ENCODE measurements at regions not wholly inside any gene's neighbourhood (a gene's known extent, or its start where the extent isn't known, plus 50 kb on each side); places are given as distances from the start of the nearest gene placed in this dataset.

DNA sequence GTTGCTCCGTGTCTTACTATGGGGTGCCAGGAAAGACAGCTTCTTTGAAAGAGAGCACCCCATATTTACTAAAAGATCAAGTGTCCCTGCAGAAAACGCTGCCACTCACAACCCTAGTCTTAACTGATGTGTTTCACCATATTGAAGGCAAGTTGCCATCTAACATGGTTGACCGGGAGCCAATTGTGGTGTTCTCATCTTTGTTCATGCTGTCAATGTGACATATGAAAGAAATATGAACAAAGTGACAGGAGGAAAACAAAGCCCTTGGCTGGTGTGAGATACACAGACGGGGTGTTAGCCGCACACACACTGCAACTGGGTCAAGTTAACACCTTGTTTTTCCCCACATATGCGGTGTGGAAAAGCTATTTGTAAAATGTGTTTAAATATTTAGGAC, 122.3 kb upstream of the NEBL start:
- H3K9me3 ChIP-seq (ENCODE audit: control insufficient read depth in 2 of 3, insufficient read depth in 1 of 3, low read length in 3 of 3): no peaks in the 10 kb centered on the region
- intact Hi-C loops (cut with DNase I): no loop called here
- TF ChIP-seq, protein P1, sequence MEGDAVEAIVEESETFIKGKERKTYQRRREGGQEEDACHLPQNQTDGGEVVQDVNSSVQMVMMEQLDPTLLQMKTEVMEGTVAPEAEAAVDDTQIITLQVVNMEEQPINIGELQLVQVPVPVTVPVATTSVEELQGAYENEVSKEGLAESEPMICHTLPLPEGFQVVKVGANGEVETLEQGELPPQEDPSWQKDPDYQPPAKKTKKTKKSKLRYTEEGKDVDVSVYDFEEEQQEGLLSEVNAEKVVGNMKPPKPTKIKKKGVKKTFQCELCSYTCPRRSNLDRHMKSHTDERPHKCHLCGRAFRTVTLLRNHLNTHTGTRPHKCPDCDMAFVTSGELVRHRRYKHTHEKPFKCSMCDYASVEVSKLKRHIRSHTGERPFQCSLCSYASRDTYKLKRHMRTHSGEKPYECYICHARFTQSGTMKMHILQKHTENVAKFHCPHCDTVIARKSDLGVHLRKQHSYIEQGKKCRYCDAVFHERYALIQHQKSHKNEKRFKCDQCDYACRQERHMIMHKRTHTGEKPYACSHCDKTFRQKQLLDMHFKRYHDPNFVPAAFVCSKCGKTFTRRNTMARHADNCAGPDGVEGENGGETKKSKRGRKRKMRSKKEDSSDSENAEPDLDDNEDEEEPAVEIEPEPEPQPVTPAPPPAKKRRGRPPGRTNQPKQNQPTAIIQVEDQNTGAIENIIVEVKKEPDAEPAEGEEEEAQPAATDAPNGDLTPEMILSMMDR (IDR thresholded peaks at IDR 0.05; ENCODE audit: borderline replicate concordance, extremely low read depth, insufficient read depth): no peak
- no peaks in the 10 kb centered on the region for H3K4me1 ChIP-seq (ENCODE audit: control insufficient read depth in 2 of 3, insufficient read depth in 2 of 3, low read depth in 1 of 3, low read length in 3 of 3)
- H3K4me3 ChIP-seq (ENCODE audit: low read length in 3 of 3): no peak overlapping the region
- H3K27ac ChIP-seq (ENCODE audit: low read depth in 2 of 2, low read length in 2 of 2): no peak overlapping the region
- H3K27me3 ChIP-seq (ENCODE audit: control insufficient read depth, insufficient read depth, low read length): no peaks in the 10 kb centered on the region
- DNase-seq (no peak), FAIRE-seq (no peak)
- H3K9ac ChIP-seq (ENCODE audit: low read length in 3 of 3): no peak overlapping the region
- peaks cover 0 to 4% (median 0%) of the 10 kb centered on the region in 3 donors for H3K36me3 ChIP-seq (ENCODE audit: control insufficient read depth in 2 of 3, insufficient read depth in 3 of 3, low read length in 3 of 3)

DNA sequence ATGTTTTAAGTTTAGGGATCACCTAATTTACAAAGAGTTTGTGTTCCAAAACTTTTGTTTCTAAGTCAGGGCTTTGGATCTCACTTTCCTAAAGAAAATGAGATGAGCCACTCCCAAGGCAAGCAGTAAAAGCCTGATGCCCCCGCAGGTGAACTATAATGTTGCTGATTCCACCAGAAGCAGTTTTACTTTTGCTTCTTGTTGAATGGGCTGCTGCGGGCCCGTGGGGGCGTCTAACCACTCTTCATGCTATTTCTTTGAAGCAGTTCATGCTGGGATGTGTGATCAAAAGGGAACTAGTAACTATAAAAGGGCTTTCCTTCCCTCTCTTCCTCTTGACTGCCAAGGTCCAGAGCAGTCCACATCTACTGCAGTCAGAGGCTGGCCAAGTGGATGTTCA, 118.7 kb upstream of the NEBL start:
- Histone ChIP-seq H3K27ac (ENCODE audit: low read depth in 2 of 2, low read length in 2 of 2) (no peak overlapping the region), H3K4me1 (ENCODE audit: control insufficient read depth in 2 of 3, insufficient read depth in 2 of 3, low read depth in 1 of 3, low read length in 3 of 3) (no peaks in the 10 kb centered on the region), H3K4me3 (ENCODE audit: low read length in 3 of 3) (no peak overlapping the region), H3K9me3 (ENCODE audit: control insufficient read depth in 2 of 3, insufficient read depth in 1 of 3, low read length in 3 of 3) (no peaks in the 10 kb centered on the region), H3K36me3 (ENCODE audit: control insufficient read depth in 2 of 3, insufficient read depth in 3 of 3, low read length in 3 of 3) (peaks cover 0 to 4% (median 0%) of the 10 kb centered on the region in 3 donors), H3K27me3 (ENCODE audit: control insufficient read depth, insufficient read depth, low read length) (no peaks in the 10 kb centered on the region), H3K9ac (ENCODE audit: low read length in 3 of 3) (no peak overlapping the region)
- TF ChIP-seq, protein P1 (IDR thresholded peaks at IDR 0.05; ENCODE audit: borderline replicate concordance, extremely low read depth, insufficient read depth): no peak
- FAIRE-seq (no peak), DNase-seq (no peak)
- intact Hi-C loops (cut with DNase I): no loop called here

DNA sequence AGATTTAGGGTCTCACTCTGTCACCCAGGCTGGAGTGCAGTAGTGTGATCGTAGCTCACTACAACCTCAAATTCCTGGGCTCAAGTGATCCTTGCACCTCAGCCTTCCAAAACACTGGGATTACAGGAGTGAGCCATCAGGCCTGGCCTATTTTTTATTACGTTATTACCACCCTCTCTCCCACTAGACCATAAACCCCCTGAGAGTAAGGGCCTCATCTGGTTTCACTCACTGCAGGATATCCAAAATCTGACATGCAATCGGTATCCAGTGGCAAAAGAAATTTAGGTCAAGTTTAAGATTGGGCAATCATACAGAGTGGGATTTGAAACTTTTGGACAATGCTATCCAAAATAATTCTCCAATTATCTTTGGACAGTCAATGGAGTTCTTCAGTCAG, 117.0 kb upstream of the NEBL start:
- no peaks in the 10 kb centered on the region for H3K9me3 ChIP-seq (ENCODE audit: control insufficient read depth in 2 of 3, insufficient read depth in 1 of 3, low read length in 3 of 3)
- H3K36me3 ChIP-seq (ENCODE audit: control insufficient read depth in 2 of 3, insufficient read depth in 3 of 3, low read length in 3 of 3): no peaks in the 10 kb centered on the region
- FAIRE-seq: no peak
- H3K4me1 ChIP-seq (ENCODE audit: control insufficient read depth in 2 of 3, insufficient read depth in 2 of 3, low read depth in 1 of 3, low read length in 3 of 3): no peaks in the 10 kb centered on the region
- intact Hi-C loops (cut with DNase I): no loop called here
- H3K4me3 ChIP-seq (ENCODE audit: low read length in 3 of 3): no peak overlapping the region
- DNase-seq: no peak
- no peaks in the 10 kb centered on the region for H3K27me3 ChIP-seq (ENCODE audit: control insufficient read depth, insufficient read depth, low read length)
- H3K9ac ChIP-seq (ENCODE audit: low read length in 3 of 3): no peak overlapping the region
- no peak overlapping the region for H3K27ac ChIP-seq (ENCODE audit: low read depth in 2 of 2, low read length in 2 of 2)
- TF ChIP-seq, protein P1 (IDR thresholded peaks at IDR 0.05; ENCODE audit: borderline replicate concordance, extremely low read depth, insufficient read depth): no peak

DNA sequence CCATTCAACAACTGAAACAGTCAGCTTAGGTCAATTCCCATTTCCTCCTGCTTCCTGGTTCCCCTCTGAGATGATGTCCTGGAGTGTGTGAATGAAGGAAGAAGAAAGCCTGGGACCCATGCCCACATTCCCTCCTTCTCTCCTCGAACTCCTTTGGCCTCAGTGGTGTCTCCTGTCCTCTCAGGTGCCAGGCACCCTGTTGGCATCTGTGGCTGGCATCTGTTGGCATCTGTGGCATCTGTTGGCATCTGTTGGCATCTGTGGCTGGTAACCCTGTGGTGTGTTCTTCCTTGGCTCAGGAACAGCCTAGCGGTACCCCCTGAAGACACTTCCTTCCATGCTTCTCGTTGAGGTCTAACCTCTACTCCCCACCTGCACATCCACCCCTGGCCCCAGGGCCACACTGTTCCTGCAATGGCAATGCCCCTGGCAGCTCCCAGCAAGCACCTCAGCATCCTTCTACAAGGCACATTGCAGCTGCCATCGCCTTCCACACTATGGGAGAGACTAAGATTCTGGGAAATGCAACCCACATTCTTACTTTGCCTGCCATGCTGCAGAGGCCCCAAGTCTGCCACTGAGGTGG, 114.4 kb upstream of the NEBL start:
- intact Hi-C loops (cut with DNase I): no loop called here
- Histone ChIP-seq H3K4me1 (ENCODE audit: control insufficient read depth in 2 of 3, insufficient read depth in 2 of 3, low read depth in 1 of 3, low read length in 3 of 3) (no peaks in the 10 kb centered on the region), H3K4me3 (ENCODE audit: low read length in 3 of 3) (no peak overlapping the region), H3K9me3 (ENCODE audit: control insufficient read depth in 2 of 3, insufficient read depth in 1 of 3, low read length in 3 of 3) (no peaks in the 10 kb centered on the region), H3K36me3 (ENCODE audit: control insufficient read depth in 2 of 3, insufficient read depth in 3 of 3, low read length in 3 of 3) (no peaks in the 10 kb centered on the region), H3K9ac (ENCODE audit: low read length in 3 of 3) (no peak overlapping the region), H3K27me3 (ENCODE audit: control insufficient read depth, insufficient read depth, low read length) (no peaks in the 10 kb centered on the region), H3K27ac (ENCODE audit: low read depth in 2 of 2, low read length in 2 of 2) (no peak overlapping the region)
- FAIRE-seq: no peak
- no peak for DNase-seq
- TF ChIP-seq, protein P1 (IDR thresholded peaks at IDR 0.05; ENCODE audit: borderline replicate concordance, extremely low read depth, insufficient read depth): no peak
